NCI-H460 (cell line): ENCODE measurements at regions not wholly inside any gene's neighbourhood (a gene's known extent, or its start where the extent isn't known, plus 50 kb on each side); places are given as distances from the start of the nearest gene placed in this dataset.

Experiments
- DNase-seq: peaks from one replicate; pipeline ENCODE4 v3.0.0-alpha.2; 2016; ENCODE audit warnings: low read depth; ENCODE audit errors: extremely low read depth

DNA sequence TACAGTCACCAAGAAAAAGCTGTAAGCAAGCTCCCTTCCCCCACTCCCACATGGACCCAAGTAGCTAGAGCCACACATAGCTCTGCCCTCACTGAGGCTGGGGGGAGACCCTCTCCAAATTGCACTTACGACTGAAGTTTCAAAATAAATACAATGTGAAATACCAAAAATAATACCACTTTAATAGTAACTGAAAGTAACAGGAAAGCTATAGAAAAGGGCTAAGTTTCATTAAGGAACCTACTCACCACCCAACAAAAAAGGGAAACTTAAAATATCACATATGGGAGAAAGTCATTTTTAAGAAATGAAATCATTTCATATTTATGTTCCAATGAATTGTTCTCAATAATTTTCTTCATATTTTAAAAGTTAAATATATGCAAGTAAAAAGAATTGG lies 130.4 kb upstream of the UBE2E2 start:
- no peak for DNase-seq

DNA sequence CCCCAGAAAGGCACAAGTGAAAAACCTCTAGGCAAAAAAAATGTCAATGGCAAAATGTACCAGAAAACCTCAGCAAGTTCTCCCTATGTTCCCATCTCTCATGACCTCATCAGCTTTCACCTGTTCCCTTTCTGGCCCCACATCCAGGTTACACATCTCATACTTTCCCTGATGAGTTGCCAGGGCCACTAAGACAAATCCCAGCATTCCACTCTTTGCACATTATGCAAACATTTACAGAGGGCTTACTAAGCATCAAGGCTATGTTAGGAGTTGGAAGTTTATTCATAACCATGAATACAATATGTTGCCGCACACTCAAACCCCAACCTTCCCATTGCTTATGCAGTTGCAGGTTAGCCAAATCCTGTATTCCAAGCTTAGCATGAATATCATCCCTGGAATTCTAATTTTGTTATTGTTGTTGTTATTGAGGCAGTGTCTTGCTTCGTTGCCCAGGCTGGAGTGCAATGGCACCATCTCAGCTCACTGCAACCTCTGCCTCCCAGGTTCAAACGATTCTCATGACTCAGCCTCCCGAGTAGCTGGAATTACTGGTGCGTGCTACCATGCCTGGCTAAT lies 129.3 kb upstream of the UBE2E2 start:
- DNase-seq, result no peak

DNA sequence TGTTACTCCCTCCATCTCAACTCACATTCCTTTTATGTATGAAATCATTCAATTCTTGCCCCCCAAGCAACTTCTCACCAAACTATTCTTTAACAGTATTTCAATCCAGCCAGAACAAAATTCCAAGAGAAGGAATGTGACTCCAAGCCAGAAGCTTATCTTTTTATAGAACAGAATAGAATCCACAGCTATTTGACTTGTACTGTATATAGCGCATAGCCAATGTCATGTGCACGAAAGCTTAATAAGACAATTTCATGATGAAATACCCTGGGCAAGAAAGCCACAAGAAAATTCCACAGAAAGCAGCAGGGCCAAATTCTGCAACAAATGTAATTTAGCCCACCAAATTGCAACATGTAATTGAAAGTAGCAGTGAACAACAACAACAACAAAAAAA lies 127.6 kb upstream of the UBE2E2 start:
- DNase-seq, result no peak

GRCh38 chr3:23076437-23076836 lies 126.7 kb upstream of the UBE2E2 start:
- no peak for DNase-seq

DNA sequence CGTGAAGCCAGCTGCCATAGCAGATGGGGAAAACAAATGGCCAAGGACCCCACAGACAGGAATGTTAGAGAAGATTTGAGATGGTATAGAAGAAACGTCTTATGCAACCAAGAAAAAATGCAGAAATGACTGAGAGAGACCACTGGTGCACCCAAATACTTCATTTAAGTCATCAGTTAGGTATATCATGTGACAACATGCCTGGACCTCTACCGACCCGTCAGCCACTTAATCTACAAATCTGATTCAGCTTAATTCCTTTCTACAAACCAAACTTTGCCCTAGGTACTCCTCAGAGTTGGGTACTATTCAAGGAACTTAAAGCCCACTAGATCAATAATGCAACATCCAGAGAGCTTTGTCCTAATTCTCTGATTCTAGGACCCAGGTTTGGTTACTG lies 126.0 kb upstream of the UBE2E2 start:
- no peak for DNase-seq

DNA sequence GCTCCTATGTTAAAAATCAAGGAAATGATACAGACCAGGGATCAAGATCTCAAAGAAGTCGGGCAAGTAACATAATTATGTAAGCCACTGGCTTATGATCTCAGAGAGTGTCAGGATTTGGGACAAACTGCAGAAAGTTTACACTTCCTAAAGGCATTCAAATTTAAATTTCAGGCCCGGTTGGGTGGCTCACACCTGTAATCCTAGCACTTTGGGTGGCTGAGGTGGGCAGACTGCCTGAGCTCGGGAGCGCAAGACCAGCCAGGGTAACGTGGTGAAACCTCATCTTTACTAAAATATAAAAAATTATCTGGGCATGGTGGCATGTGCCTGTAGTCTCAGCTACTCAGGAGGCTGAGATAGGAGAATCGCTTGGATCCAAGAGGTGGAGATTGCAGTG lies 124.4 kb upstream of the UBE2E2 start:
- DNase-seq, result no peak

- DNase-seq, result no peak
Observed at GRCh38 chr3:23079976-23080375, 123.2 kb upstream of the UBE2E2 start.

DNA sequence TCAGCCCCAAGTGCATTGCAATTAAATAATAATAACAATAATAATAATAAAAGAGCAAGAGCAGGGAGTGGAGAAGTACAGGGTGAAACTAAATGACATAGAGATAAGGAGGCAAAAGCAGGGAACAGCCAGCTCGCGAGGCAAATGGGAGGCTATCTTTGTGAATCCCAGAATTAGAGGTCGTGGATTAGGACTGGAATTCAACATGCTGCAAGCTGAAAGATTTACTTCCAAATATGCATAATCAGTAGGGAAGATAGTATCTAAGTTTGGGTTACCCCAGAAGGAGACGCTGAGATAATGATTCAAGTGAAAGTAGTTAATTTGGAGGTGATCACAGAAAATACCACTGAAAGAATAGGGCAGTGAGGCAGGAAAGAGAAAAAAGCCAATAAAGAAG lies 119.4 kb upstream of the UBE2E2 start:
- DNase-seq, result no peak

GRCh38 chr3:23084367-23084766 lies 118.8 kb upstream of the UBE2E2 start:
- DNase-seq, result no peak

DNA sequence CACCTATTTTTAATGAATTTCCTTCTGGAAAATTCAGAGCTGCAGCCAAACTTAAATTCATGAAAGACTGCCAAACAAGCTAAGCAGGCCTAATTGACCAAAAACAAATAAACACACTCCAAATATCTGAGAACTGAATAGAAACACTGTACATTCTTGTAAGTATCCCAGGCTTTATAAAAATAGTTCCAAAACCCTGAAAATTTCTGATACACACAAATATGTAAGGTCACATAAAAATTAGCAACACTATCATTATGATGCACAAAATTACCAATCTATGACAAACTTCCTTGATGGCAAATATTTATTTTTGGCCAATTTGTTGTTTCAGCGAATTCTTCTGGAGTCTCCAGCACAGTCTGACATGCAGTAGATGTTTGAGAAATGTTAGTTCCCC lies 117.9 kb upstream of the UBE2E2 start:
- no peak for DNase-seq

DNA sequence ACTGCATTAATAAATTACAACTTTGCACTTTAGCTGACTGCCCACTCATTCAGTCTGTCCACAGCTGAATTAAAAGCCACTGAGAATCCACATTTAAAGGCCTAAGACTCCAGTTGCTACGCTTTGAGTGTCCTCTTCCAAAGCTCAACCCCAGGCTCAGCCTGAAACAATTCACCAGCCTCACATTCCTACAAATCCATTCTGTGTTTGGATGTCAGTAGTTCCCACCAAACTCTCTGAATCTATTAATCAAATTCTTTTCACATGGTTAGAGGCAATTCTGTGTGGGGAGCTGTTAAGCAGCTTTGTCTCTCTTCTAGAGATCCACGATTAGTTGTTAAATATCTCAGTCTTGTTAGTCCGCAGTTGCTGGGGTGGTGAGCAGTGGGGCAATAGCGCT lies 116.8 kb upstream of the UBE2E2 start:
- no peak for DNase-seq

GRCh38 chr3:23086831-23087230 lies 116.3 kb upstream of the UBE2E2 start:
- DNase-seq, result no peak

- no peak for DNase-seq
Observed at GRCh38 chr3:23094412-23094811, 108.7 kb upstream of the UBE2E2 start.

- DNase-seq, result peak; percentile 26
Observed at GRCh38 chr3:23094890-23095462, 108.2 kb upstream of the UBE2E2 start.

DNA sequence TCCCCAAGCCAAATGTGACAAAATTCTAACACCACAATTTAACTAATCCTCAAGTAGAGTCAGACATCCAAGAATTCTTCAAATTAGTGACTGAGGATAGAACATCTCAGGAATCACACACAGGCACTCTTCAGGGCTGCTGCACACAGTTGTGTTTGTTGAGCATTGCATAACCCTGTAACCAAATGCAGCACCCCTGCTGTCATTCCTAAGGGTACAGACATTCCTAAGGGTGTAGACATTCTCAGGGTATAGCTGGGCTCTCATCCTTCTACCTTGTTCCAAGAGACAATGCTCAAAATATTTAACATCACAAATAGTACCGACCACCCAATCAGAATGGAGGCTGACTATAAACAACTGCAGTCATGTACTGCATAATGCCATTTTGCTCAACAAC lies 107.1 kb upstream of the UBE2E2 start:
- DNase-seq, result no peak

GRCh38 chr3:23099021-23099420 lies 104.1 kb upstream of the UBE2E2 start:
- no peak for DNase-seq

DNA sequence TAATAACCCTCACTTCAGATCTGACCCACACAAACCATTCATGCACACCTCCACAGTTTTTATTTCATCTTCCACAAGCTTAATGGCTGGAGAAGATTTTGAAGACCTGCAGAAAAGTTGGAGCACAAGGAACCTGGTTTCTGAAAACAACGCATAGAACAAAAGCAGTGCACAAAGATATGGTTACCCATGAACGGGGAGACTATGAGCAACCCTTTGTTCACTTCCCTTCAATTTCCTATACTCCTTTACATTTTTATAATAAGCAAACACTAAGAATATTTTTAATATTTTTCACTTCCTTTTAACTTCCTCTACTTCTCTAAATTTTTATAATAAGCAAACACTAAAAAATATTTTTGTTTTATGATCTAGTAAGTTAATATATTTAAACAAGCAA lies 103.5 kb upstream of the UBE2E2 start:
- DNase-seq, result no peak

- DNase-seq, result no peak
Observed at GRCh38 chr3:23100106-23100505, 103.0 kb upstream of the UBE2E2 start.

DNA sequence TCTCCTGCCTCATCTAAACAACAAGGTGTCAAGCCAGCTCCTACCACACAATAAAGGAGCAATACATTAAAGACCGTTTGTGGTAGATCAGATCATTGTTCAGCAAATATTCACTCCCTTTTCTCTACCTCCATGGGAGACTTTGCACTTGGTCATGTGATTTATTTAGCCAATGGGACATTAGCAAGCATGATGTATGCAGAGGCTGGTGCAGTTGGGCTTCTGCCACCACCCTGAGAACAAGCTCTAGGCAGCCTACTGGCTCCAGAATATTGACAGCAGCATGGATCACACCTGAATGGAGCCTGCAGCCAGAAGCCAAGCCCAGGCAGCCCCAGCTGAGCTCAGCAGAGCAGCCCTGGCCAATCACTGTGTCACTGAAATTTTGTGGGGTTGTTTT lies 99.4 kb upstream of the UBE2E2 start:
- no peak for DNase-seq

- DNase-seq, result no peak
Observed at GRCh38 chr3:23105048-23105447, 98.1 kb upstream of the UBE2E2 start.

- no peak for DNase-seq
Observed at GRCh38 chr3:23106666-23107065, 96.5 kb upstream of the UBE2E2 start.

GRCh38 chr3:23107221-23107620 lies 95.9 kb upstream of the UBE2E2 start:
- DNase-seq, result no peak

- DNase-seq, result no peak
Observed at GRCh38 chr3:23108451-23109057, 94.6 kb upstream of the UBE2E2 start.
